ENCODE measurements at regions not wholly inside any gene's neighbourhood (a gene's known extent, or its start where the extent isn't known, plus 50 kb on each side); places are given as distances from the start of the nearest gene placed in this dataset.

- Mint-ChIP-seq H3K27me3 (no peaks in the 10 kb centered on the region), H3K27ac (no peak overlapping the region), H3K4me1 (ENCODE audit: unreplicated experiment) (no peaks in the 10 kb centered on the region), H3K4me3 (no peak overlapping the region), H3K9me3 (no peaks in the 10 kb centered on the region), H3K36me3 (no peaks in the 10 kb centered on the region)
- no peak for DNase-seq (ENCODE audit: extremely low spot score, unreplicated experiment)
- no peak for TF ChIP-seq CTCF (conservative IDR thresholded peaks at IDR 0.05)
Observed at GRCh38 chr18:73660931-73661856, 486.4 kb downstream of the FBXO15 start.

GRCh38 chr18:73656691-73657090, 490.9 kb downstream of the FBXO15 start:
- Mint-ChIP-seq H3K27me3 (no peaks in the 10 kb centered on the region), H3K4me3 (no peak overlapping the region), H3K27ac (no peak overlapping the region), H3K9me3 (no peaks in the 10 kb centered on the region), H3K36me3 (no peaks in the 10 kb centered on the region), H3K4me1 (ENCODE audit: unreplicated experiment) (no peaks in the 10 kb centered on the region)
- no peak for DNase-seq (ENCODE audit: extremely low spot score, unreplicated experiment)
- TF ChIP-seq CTCF (conservative IDR thresholded peaks at IDR 0.05) = no peak

- Mint-ChIP-seq H3K36me3 (no peaks in the 10 kb centered on the region), H3K27ac (no peak overlapping the region), H3K4me1 (ENCODE audit: unreplicated experiment) (no peaks in the 10 kb centered on the region), H3K4me3 (no peak overlapping the region), H3K27me3 (no peaks in the 10 kb centered on the region), H3K9me3 (no peaks in the 10 kb centered on the region)
- no peak for TF ChIP-seq CTCF (conservative IDR thresholded peaks at IDR 0.05)
- no peak for DNase-seq (ENCODE audit: extremely low spot score, unreplicated experiment)
Observed at GRCh38 chr18:73653827-73654226, 493.8 kb downstream of the FBXO15 start.

- Mint-ChIP-seq H3K4me1 (ENCODE audit: unreplicated experiment) (no peaks in the 10 kb centered on the region), H3K9me3 (no peaks in the 10 kb centered on the region), H3K36me3 (no peaks in the 10 kb centered on the region), H3K27me3 (no peaks in the 10 kb centered on the region), H3K4me3 (no peak overlapping the region), H3K27ac (no peak overlapping the region)
- no peak for TF ChIP-seq CTCF (conservative IDR thresholded peaks at IDR 0.05)
- no peak for DNase-seq (ENCODE audit: extremely low spot score, unreplicated experiment)
Observed at GRCh38 chr18:73653251-73653650, 494.4 kb downstream of the FBXO15 start.

- DNase-seq (ENCODE audit: extremely low spot score, unreplicated experiment) = no peak
- H3K27ac Mint-ChIP-seq = no peak overlapping the region
Observed at GRCh38 chr18:73647391-73647790, 500.2 kb downstream of the FBXO15 start.

More at GRCh38 chr18:73647391-73647790, 500.2 kb downstream of the FBXO15 start:
- Mint-ChIP-seq H3K4me1 (ENCODE audit: unreplicated experiment) (no peaks in the 10 kb centered on the region), H3K27me3 (no peaks in the 10 kb centered on the region), H3K4me3 (no peak overlapping the region), H3K36me3 (no peaks in the 10 kb centered on the region), H3K9me3 (no peaks in the 10 kb centered on the region)
- TF ChIP-seq CTCF (conservative IDR thresholded peaks at IDR 0.05) = no peak

Data from type B pancreatic cell (in vitro differentiated cells).